GM23338 (cell line): ENCODE measurements at regions not wholly inside any gene's neighbourhood (a gene's known extent, or its start where the extent isn't known, plus 50 kb on each side); places are given as distances from the start of the nearest gene placed in this dataset.

Source experiments
- ATAC-seq: fragments of 200-7000 bp; cut with Tn5 transposase; 3 replicates; pipeline ENCODE4 v1.9.1; 2020
- DNase-seq: peaks from one replicate; pipeline ENCODE4 v3.0.0-alpha.2; 2015; ENCODE audit warnings: low spot score
- H2AFZ ChIP-seq: fragments of 200-600 bp; sonication (generic); 2 replicates; pipeline ENCODE4 v1.8.0; 2016; ENCODE audit warnings: antibody characterized with exemption, mild to moderate bottlenecking, moderate library complexity
- H3F3A ChIP-seq: fragments of 200-600 bp; sonication (generic); replicated peaks from 2 replicates; pipeline ENCODE4 v1.8.0; 2017; ENCODE audit warnings: antibody characterized with exemption, mixed run types, low read depth
- H3K27ac ChIP-seq: fragments of 200-600 bp; sonication (generic); 2 replicates; pipeline ENCODE4 v1.6.1; 2016; ENCODE audit warnings: low read depth
- H3K27me3 ChIP-seq: fragments of 200-600 bp; sonication (generic); 2 replicates; pipeline ENCODE4 v1.8.0; 2016; ENCODE audit warnings: mild to moderate bottlenecking, mixed run types, moderate library complexity; ENCODE audit not compliant: insufficient read depth
- H3K36me3 ChIP-seq: fragments of 200-600 bp; sonication (generic); 2 replicates; pipeline ENCODE4 v1.8.0; 2016; ENCODE audit warnings: mild to moderate bottlenecking; ENCODE audit not compliant: insufficient read depth
- H3K4me1 ChIP-seq: fragments of 200-600 bp; sonication (generic); 2 replicates; pipeline ENCODE4 v1.8.0; 2016; ENCODE audit warnings: mild to moderate bottlenecking, moderate library complexity; ENCODE audit not compliant: insufficient read depth
- H3K4me2 ChIP-seq: fragments of 200-600 bp; sonication (generic); 2 replicates; pipeline ENCODE4 v1.7.1; 2017; ENCODE audit warnings: mixed run types
- H3K4me3 ChIP-seq: fragments of 200-600 bp; sonication (generic); 2 replicates; pipeline ENCODE4 v1.6.1; 2016; ENCODE audit warnings: mixed run types
- H3K79me2 ChIP-seq: fragments of 200-600 bp; sonication (generic); replicated peaks from 2 replicates; pipeline ENCODE4 v1.8.0; 2017; ENCODE audit warnings: mild to moderate bottlenecking; ENCODE audit not compliant: insufficient read depth
- H3K9me2 ChIP-seq: fragments of 200-600 bp; sonication (generic); 2 replicates; pipeline ENCODE4 v1.8.0; 2017; ENCODE audit not compliant: insufficient read depth
- H4K20me1 ChIP-seq: fragments of 200-600 bp; sonication (generic); replicated peaks from 2 replicates; pipeline ENCODE4 v1.8.0; 2017; ENCODE audit warnings: mild to moderate bottlenecking; ENCODE audit not compliant: insufficient read depth
- H3K27ac Mint-ChIP-seq: 2 replicates; pipeline ENCODE4 v1.8.0; 2020; ENCODE audit warnings: inconsistent platforms, mild to moderate bottlenecking, moderate library complexity, mixed read lengths
- H3K27me3 Mint-ChIP-seq: 3 replicates; pipeline ENCODE4 v1.8.0; 2022; ENCODE audit warnings: low read depth, mild to moderate bottlenecking, moderate library complexity, mixed read lengths, inconsistent platforms; ENCODE audit not compliant: insufficient read depth, poor library complexity
- H3K36me3 Mint-ChIP-seq: 3 replicates; pipeline ENCODE4 v1.8.0; 2021; ENCODE audit warnings: low read depth, mild to moderate bottlenecking, inconsistent platforms, moderate library complexity, mixed read lengths
- H3K4me1 Mint-ChIP-seq: 3 replicates; pipeline ENCODE4 v1.8.0; 2020; ENCODE audit warnings: mild to moderate bottlenecking, inconsistent platforms, mixed read lengths
- H3K4me3 Mint-ChIP-seq: 3 replicates; pipeline ENCODE4 v1.8.0; 2021; ENCODE audit warnings: moderate library complexity, mild to moderate bottlenecking, inconsistent platforms, mixed read lengths
- H3K9me3 Mint-ChIP-seq: 3 replicates; pipeline ENCODE4 v1.8.0; 2020; ENCODE audit warnings: moderate library complexity, mild to moderate bottlenecking, inconsistent platforms, mixed read lengths
- CREB1 ChIP-seq: fragments of 250-450 bp; sonication (Bioruptor Pico); IDR thresholded peaks from 2 replicates; pipeline ENCODE4 v1.5.0; 2020; ENCODE audit warnings: low read depth, mild to moderate bottlenecking, moderate library complexity
- CTCF ChIP-seq, 2 experiments: fragments of 200-600 bp in 1 of 2; sonication (generic) in 1 of 2; conservative IDR thresholded peaks; 2 replicates each; pipeline versions ENCODE4 v1.5.1 to v1.6.1; 2016 to 2017; ENCODE audit warnings: antibody characterized with exemption in 2 of 2, low read depth in 2 of 2, mild to moderate bottlenecking in 2 of 2, moderate library complexity in 1 of 2
- ETS1 ChIP-seq: IDR thresholded peaks from 2 replicates; pipeline ENCODE4 v1.6.1; 2016; ENCODE audit warnings: antibody characterized with exemption
- EZH2 ChIP-seq: fragments of 200-600 bp; sonication (generic); IDR thresholded peaks from one replicate; pipeline ENCODE4 v1.8.0; 2017; ENCODE audit warnings: antibody characterized with exemption, mild to moderate bottlenecking, low read depth; ENCODE audit not compliant: unreplicated experiment
- EZH2phosphoT487 ChIP-seq: fragments of 200-600 bp; sonication (generic); IDR thresholded peaks from one replicate; pipeline ENCODE4 v1.8.1; 2018; ENCODE audit warnings: antibody characterized with exemption; ENCODE audit not compliant: unreplicated experiment
- JUNB ChIP-seq: IDR thresholded peaks from one replicate; pipeline ENCODE4 v1.6.1; 2016; ENCODE audit warnings: antibody characterized with exemption; ENCODE audit not compliant: unreplicated experiment
- NANOG ChIP-seq: IDR thresholded peaks from 2 replicates; pipeline ENCODE4 v1.6.1; 2016; ENCODE audit warnings: antibody characterized with exemption, borderline replicate concordance
- POLR2AphosphoS5 ChIP-seq: IDR thresholded peaks from 2 replicates; pipeline ENCODE4 v1.6.1; 2016; ENCODE audit warnings: antibody characterized with exemption, low read depth
- REST ChIP-seq: IDR thresholded peaks from one replicate; pipeline ENCODE4 v1.6.1; 2018; ENCODE audit warnings: antibody characterized with exemption; ENCODE audit not compliant: unreplicated experiment
- STAT1 ChIP-seq: IDR thresholded peaks from one replicate; pipeline ENCODE4 v1.6.1; 2016; ENCODE audit warnings: antibody characterized with exemption; ENCODE audit not compliant: unreplicated experiment
- ZNF114 ChIP-seq: fragments of 250-450 bp; sonication (Bioruptor Pico); IDR thresholded peaks from 2 replicates; pipeline ENCODE4 v1.5.0; 2020; ENCODE audit warnings: mild to moderate bottlenecking, moderate library complexity
- ZNF331 ChIP-seq: fragments of 250-450 bp; sonication (Bioruptor Pico); IDR thresholded peaks from 2 replicates; pipeline ENCODE4 v1.5.0; 2020; ENCODE audit warnings: low read depth, mild to moderate bottlenecking, moderate library complexity
- ZNF462 ChIP-seq: fragments of 250-450 bp; sonication (Bioruptor Pico); IDR thresholded peaks from 2 replicates; pipeline ENCODE4 v1.5.0; 2020; ENCODE audit warnings: mild to moderate bottlenecking, moderate library complexity

- no peaks in the 10 kb centered on the region for H3K36me3 ChIP-seq
- H3K27me3 Mint-ChIP-seq = no peaks in the 10 kb centered on the region
- H3K27ac ChIP-seq = no peak overlapping the region
- no peaks in the 10 kb centered on the region for H3K4me1 Mint-ChIP-seq
- H3K4me2 ChIP-seq = no peak overlapping the region
- no peaks in the 10 kb centered on the region for H3K4me1 ChIP-seq
- no peaks in the 10 kb centered on the region for H3K9me3 Mint-ChIP-seq
- H3K4me3 Mint-ChIP-seq = no peak overlapping the region
- H3K4me3 ChIP-seq = no peak overlapping the region
- no peaks in the 10 kb centered on the region for H3K9me2 ChIP-seq
- no peaks in the 10 kb centered on the region for H3F3A ChIP-seq
- H2AFZ ChIP-seq = no peak overlapping the region
- no peaks in the 10 kb centered on the region for H3K27me3 ChIP-seq
- DNase-seq (no peak), ATAC-seq (no peak)
- H3K36me3 Mint-ChIP-seq = no peaks in the 10 kb centered on the region
- no peaks in the 10 kb centered on the region for H3K79me2 ChIP-seq
- no peak overlapping the region for H3K27ac Mint-ChIP-seq
- H4K20me1 ChIP-seq = no peaks in the 10 kb centered on the region
- TF ChIP-seq POLR2AphosphoS5 (no peak), CREB1 (no peak), EZH2 (no peak), JUNB (no peak), ETS1 (no peak), ZNF331 (CRISPR knock-in tag) (no peak), CTCF (conservative IDR thresholded peaks at IDR 0.05; ENCODE audit: low read depth in 2 of 2) (no peak), REST (no peak), NANOG (no peak), ZNF462 (CRISPR knock-in tag) (no peak), ZNF114 (CRISPR knock-in tag) (no peak), EZH2phosphoT487 (no peak), STAT1 (no peak)
These were observed 180.5 kb downstream of the KITLG start for GRCh38 chr12:88399811-88400210.
